ENCODE measurements at regions not wholly inside any gene's neighbourhood (a gene's known extent, or its start where the extent isn't known, plus 50 kb on each side); places are given as distances from the start of the nearest gene placed in this dataset.

- intact Hi-C loops (cut with micrococcal nuclease) (no loop called here), dilution Hi-C loops (cut with MboI; ENCODE audit: extremely low pct_ligation_motif_present, low sequenced_read_pairs) (no loop called here)
- Histone ChIP-seq H2AFZ (ENCODE audit: low read depth, low read length) (no peak overlapping the region), H4K20me1 (replicated peaks; ENCODE audit: control insufficient read depth, extremely low read depth, insufficient read depth, low read length) (no peaks in the 10 kb centered on the region), H3K9me3 (replicated peaks; ENCODE audit: control insufficient read depth, insufficient read depth, low read length) (no peaks in the 10 kb centered on the region), H3K4me3 (replicated peaks in 1 of 3; ENCODE audit: insufficient read depth in 1 of 3, low read depth in 1 of 3, low read length in 3 of 3) (no peak overlapping the region), H3K4me1 (ENCODE audit: control insufficient read depth, extremely low read depth, insufficient read depth, low read length) (no peaks in the 10 kb centered on the region), H3K36me3 (ENCODE audit: control insufficient read depth in 2 of 2, extremely low read depth in 1 of 2, insufficient read depth in 2 of 2, low read length in 2 of 2) (no peaks in the 10 kb centered on the region), H3K9ac (replicated peaks; ENCODE audit: extremely low read depth, insufficient read depth, low read length) (no peak overlapping the region), H3K27ac (ENCODE audit: insufficient read depth, low read depth, low read length) (no peak overlapping the region), H3K27me3 (ENCODE audit: control insufficient read depth in 2 of 2, insufficient read depth in 2 of 2, low read length in 2 of 2) (peaks cover 6 to 17% of the 10 kb centered on the region in 2 experiments), H3K9me1 (replicated peaks; ENCODE audit: control insufficient read depth, extremely low read depth, insufficient read depth, low read length) (no peaks in the 10 kb centered on the region), H3K4me2 (ENCODE audit: insufficient read depth, low read length) (no peak overlapping the region), H3K79me2 (ENCODE audit: control insufficient read depth, insufficient read depth, low read length) (no peaks in the 10 kb centered on the region)
- POLR2A ChIA-PET, result no interaction called here
- BruUV-seq (replicated peaks), result no TSS peak
- TF ChIP-seq GATA2 (IDR thresholded peaks at IDR 0.05; ENCODE audit: insufficient read depth, insufficient read length, low read depth, low read length), result no peak
- no peak for TF ChIP-seq POLR2A (IDR thresholded peaks at IDR 0.05; ENCODE audit: low read depth, low read length)
- no peak for TF ChIP-seq POLR2AphosphoS5 (IDR thresholded peaks at IDR 0.05; ENCODE audit: insufficient read depth, low read depth, low read length)
- TF ChIP-seq CTCF (IDR thresholded peaks at IDR 0.05; ENCODE audit: extremely low read depth in 1 of 2, insufficient read depth in 1 of 2, low read depth in 1 of 2, low read length in 2 of 2), result no peak
- TF ChIP-seq FOS (IDR thresholded peaks at IDR 0.05; ENCODE audit: borderline replicate concordance, insufficient read depth, low read length), result no peak
- TF ChIP-seq MYC (IDR thresholded peaks at IDR 0.05; ENCODE audit: low read depth, low read length), result no peak
- no peak for TF ChIP-seq JUN (IDR thresholded peaks at IDR 0.05; ENCODE audit: borderline replicate concordance, insufficient read depth, insufficient read length, low read depth)
- TF ChIP-seq EZH2 (IDR thresholded peaks at IDR 0.05; ENCODE audit: borderline replicate concordance, low read depth, low read length, severe bottlenecking), result no peak
- TF ChIP-seq MAX (IDR thresholded peaks at IDR 0.05; ENCODE audit: insufficient read depth, insufficient read length), result no peak
- FAIRE-seq (no peak), DNase-seq (ENCODE audit: low read depth, low spot score) (no peak)
- CTCF ChIA-PET, result no interaction called here
These were observed 124.0 kb upstream of the GATA6 start for GRCh38 chr18:22045221-22045918.

Data from endothelial cell of umbilical vein (primary cell).